ENCODE measurements at regions not wholly inside any gene's neighbourhood (a gene's known extent, or its start where the extent isn't known, plus 50 kb on each side); places are given as distances from the start of the nearest gene placed in this dataset.

DNA sequence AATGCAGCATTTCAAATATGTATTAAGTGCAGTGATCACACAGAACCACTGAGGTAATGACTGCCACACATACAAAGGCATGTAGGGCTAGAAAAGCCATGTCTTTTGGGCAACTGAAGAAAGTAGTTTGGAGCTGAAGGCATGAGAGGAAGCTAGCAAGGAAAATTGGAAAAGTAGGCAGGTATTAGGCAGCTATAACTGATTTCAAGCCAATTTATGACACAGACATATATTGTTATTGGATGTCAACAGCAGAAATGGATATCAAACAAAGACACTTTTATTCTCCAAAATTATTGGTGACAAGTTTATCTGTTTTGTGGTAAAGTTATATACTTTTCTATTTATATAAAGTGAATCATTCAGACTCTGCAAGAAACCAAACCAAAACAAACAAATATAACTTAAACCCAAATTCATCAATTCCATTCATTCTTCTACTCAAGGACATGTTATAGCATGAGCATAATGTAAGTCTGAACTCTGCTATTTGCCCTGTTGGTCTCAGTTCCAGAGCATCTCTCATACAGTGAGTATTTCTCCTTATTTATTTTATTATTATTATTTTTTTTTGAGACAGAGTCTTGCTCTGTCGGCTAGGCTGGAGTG, 307.4 kb upstream of the COL8A1 start:
- TF ChIP-seq, protein P1, sequence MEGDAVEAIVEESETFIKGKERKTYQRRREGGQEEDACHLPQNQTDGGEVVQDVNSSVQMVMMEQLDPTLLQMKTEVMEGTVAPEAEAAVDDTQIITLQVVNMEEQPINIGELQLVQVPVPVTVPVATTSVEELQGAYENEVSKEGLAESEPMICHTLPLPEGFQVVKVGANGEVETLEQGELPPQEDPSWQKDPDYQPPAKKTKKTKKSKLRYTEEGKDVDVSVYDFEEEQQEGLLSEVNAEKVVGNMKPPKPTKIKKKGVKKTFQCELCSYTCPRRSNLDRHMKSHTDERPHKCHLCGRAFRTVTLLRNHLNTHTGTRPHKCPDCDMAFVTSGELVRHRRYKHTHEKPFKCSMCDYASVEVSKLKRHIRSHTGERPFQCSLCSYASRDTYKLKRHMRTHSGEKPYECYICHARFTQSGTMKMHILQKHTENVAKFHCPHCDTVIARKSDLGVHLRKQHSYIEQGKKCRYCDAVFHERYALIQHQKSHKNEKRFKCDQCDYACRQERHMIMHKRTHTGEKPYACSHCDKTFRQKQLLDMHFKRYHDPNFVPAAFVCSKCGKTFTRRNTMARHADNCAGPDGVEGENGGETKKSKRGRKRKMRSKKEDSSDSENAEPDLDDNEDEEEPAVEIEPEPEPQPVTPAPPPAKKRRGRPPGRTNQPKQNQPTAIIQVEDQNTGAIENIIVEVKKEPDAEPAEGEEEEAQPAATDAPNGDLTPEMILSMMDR (IDR thresholded peaks at IDR 0.05), result no peak
- TF ChIP-seq POLR2A (IDR thresholded peaks at IDR 0.05) (no peak), EP300 (IDR thresholded peaks at IDR 0.05) (no peak), POLR2AphosphoS5 (IDR thresholded peaks at IDR 0.05) (no peak)

Measured in stomach (tissue), 4 donors.